ENCODE measurements at regions not wholly inside any gene's neighbourhood (a gene's known extent, or its start where the extent isn't known, plus 50 kb on each side); places are given as distances from the start of the nearest gene placed in this dataset.

GRCh38 chr18:39199231-39199855, 1633.7 kb upstream of the CELF4 start:
- Histone ChIP-seq H3K9me3 (ENCODE audit: low read length) (peaks cover 20% of the 10 kb centered on the region), H3K79me2 (ENCODE audit: low read length) (no peaks in the 10 kb centered on the region), H3K36me3 (ENCODE audit: insufficient read depth, low read length) (no peaks in the 10 kb centered on the region), H3K4me2 (ENCODE audit: low read depth, low read length, poor library complexity, severe bottlenecking) (no peak overlapping the region), H2AFZ (ENCODE audit: low read length) (no peak overlapping the region), H3K4me1 (ENCODE audit: low read length) (no peaks in the 10 kb centered on the region), H3K9me2 (replicated peaks; ENCODE audit: insufficient read depth, low read length) (no peaks in the 10 kb centered on the region), H4K20me1 (ENCODE audit: insufficient read depth, low read depth, low read length) (no peaks in the 10 kb centered on the region), H3K4me3 (ENCODE audit: low read length) (no peak overlapping the region), H3K27ac (ENCODE audit: low read length) (no peak overlapping the region), H3K27me3 (ENCODE audit: low read length) (no peaks in the 10 kb centered on the region), H3K9ac (ENCODE audit: low read length) (no peak overlapping the region)
- no peak for DNase-seq

- no peaks in the 10 kb centered on the region for H4K20me1 ChIP-seq (ENCODE audit: insufficient read depth, low read depth, low read length)
- H3K27ac ChIP-seq (ENCODE audit: low read length) = no peak overlapping the region
- no peaks in the 10 kb centered on the region for H3K9me2 ChIP-seq (replicated peaks; ENCODE audit: insufficient read depth, low read length)
- H3K4me2 ChIP-seq (ENCODE audit: low read depth, low read length, poor library complexity, severe bottlenecking) = no peak overlapping the region
- H3K4me3 ChIP-seq (ENCODE audit: low read length) = no peak overlapping the region
- H3K4me1 ChIP-seq (ENCODE audit: low read length) = no peaks in the 10 kb centered on the region
- peaks cover 18% of the 10 kb centered on the region for H3K9me3 ChIP-seq (ENCODE audit: low read length)
- no peak overlapping the region for H3K9ac ChIP-seq (ENCODE audit: low read length)
- H2AFZ ChIP-seq (ENCODE audit: low read length) = no peak overlapping the region
- H3K27me3 ChIP-seq (ENCODE audit: low read length) = no peaks in the 10 kb centered on the region
- no peaks in the 10 kb centered on the region for H3K79me2 ChIP-seq (ENCODE audit: low read length)
- DNase-seq = no peak
- H3K36me3 ChIP-seq (ENCODE audit: insufficient read depth, low read length) = no peaks in the 10 kb centered on the region
Observed at GRCh38 chr18:39198376-39198775, 1632.8 kb upstream of the CELF4 start.

DNA sequence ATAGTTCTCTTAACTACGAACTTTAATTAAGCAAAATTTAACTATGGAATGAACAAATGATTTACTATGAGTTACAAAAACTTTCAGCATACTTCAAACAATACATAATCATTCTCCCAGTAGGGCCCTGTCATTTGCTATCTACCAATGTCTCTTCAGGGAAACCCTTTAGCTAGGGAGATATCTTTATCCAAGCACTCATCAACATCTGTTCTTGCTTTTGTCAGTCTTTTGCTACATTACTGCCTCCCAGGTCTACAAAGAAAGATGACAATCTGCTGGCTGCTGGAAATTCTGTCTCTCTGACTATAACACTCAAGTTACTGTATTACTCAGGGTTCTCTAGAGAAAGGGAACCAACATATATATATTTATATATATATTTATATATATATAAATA, 1626.3 kb upstream of the CELF4 start:
- no peak for DNase-seq
- H3K9me3 ChIP-seq (ENCODE audit: low read length) = peaks cover 20% of the 10 kb centered on the region
- H3K79me2 ChIP-seq (ENCODE audit: low read length) = no peaks in the 10 kb centered on the region
- no peak overlapping the region for H3K4me2 ChIP-seq (ENCODE audit: low read depth, low read length, poor library complexity, severe bottlenecking)
- H4K20me1 ChIP-seq (ENCODE audit: insufficient read depth, low read depth, low read length) = no peaks in the 10 kb centered on the region
- no peak overlapping the region for H3K9ac ChIP-seq (ENCODE audit: low read length)
- H3K4me1 ChIP-seq (ENCODE audit: low read length) = no peaks in the 10 kb centered on the region
- no peak overlapping the region for H3K4me3 ChIP-seq (ENCODE audit: low read length)
- no peak overlapping the region for H3K27ac ChIP-seq (ENCODE audit: low read length)
- no peaks in the 10 kb centered on the region for H3K9me2 ChIP-seq (replicated peaks; ENCODE audit: insufficient read depth, low read length)
- no peak overlapping the region for H2AFZ ChIP-seq (ENCODE audit: low read length)
- no peaks in the 10 kb centered on the region for H3K27me3 ChIP-seq (ENCODE audit: low read length)
- no peaks in the 10 kb centered on the region for H3K36me3 ChIP-seq (ENCODE audit: insufficient read depth, low read length)

DNA sequence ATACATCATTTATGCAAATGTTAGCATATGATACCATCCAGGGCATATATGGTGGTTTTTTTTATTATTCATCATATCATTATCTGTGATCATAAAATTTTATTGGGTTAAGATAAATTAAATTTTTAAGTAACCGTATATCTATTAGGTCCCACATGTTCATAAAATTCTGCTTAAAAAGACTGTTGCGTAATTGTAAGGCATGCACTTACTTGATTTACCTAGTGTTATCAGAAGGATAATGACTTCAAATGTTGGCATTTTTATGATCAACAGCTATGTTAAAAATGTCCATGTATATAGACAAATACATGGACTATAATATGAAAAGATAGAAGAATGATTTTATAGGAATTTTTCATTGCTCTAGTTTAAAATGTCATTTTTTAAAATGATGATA, 1625.5 kb upstream of the CELF4 start:
- H3K27ac ChIP-seq (ENCODE audit: low read length) = no peak overlapping the region
- no peaks in the 10 kb centered on the region for H4K20me1 ChIP-seq (ENCODE audit: insufficient read depth, low read depth, low read length)
- H3K9ac ChIP-seq (ENCODE audit: low read length) = no peak overlapping the region
- no peaks in the 10 kb centered on the region for H3K4me1 ChIP-seq (ENCODE audit: low read length)
- no peak for DNase-seq
- no peaks in the 10 kb centered on the region for H3K36me3 ChIP-seq (ENCODE audit: insufficient read depth, low read length)
- peaks cover 23% of the 10 kb centered on the region for H3K9me3 ChIP-seq (ENCODE audit: low read length)
- no peak overlapping the region for H3K4me3 ChIP-seq (ENCODE audit: low read length)
- H3K27me3 ChIP-seq (ENCODE audit: low read length) = no peaks in the 10 kb centered on the region
- no peaks in the 10 kb centered on the region for H3K9me2 ChIP-seq (replicated peaks; ENCODE audit: insufficient read depth, low read length)
- no peaks in the 10 kb centered on the region for H3K79me2 ChIP-seq (ENCODE audit: low read length)
- H2AFZ ChIP-seq (ENCODE audit: low read length) = no peak overlapping the region
- no peak overlapping the region for H3K4me2 ChIP-seq (ENCODE audit: low read depth, low read length, poor library complexity, severe bottlenecking)

GRCh38 chr18:39190508-39190907, 1624.9 kb upstream of the CELF4 start:
- Histone ChIP-seq H3K4me2 (ENCODE audit: low read depth, low read length, poor library complexity, severe bottlenecking) (no peak overlapping the region), H3K9me3 (ENCODE audit: low read length) (peaks cover 29% of the 10 kb centered on the region), H3K36me3 (ENCODE audit: insufficient read depth, low read length) (no peaks in the 10 kb centered on the region), H3K4me1 (ENCODE audit: low read length) (no peaks in the 10 kb centered on the region), H2AFZ (ENCODE audit: low read length) (no peak overlapping the region), H3K4me3 (ENCODE audit: low read length) (no peak overlapping the region), H4K20me1 (ENCODE audit: insufficient read depth, low read depth, low read length) (no peaks in the 10 kb centered on the region), H3K9ac (ENCODE audit: low read length) (no peak overlapping the region), H3K9me2 (replicated peaks; ENCODE audit: insufficient read depth, low read length) (no peaks in the 10 kb centered on the region), H3K27ac (ENCODE audit: low read length) (no peak overlapping the region), H3K79me2 (ENCODE audit: low read length) (no peaks in the 10 kb centered on the region), H3K27me3 (ENCODE audit: low read length) (no peaks in the 10 kb centered on the region)
- DNase-seq = no peak

- H3K79me2 ChIP-seq (ENCODE audit: low read length) = no peaks in the 10 kb centered on the region
- H3K9me2 ChIP-seq (replicated peaks; ENCODE audit: insufficient read depth, low read length) = no peaks in the 10 kb centered on the region
- peaks cover 31% of the 10 kb centered on the region for H3K9me3 ChIP-seq (ENCODE audit: low read length)
- no peaks in the 10 kb centered on the region for H4K20me1 ChIP-seq (ENCODE audit: insufficient read depth, low read depth, low read length)
- H3K4me3 ChIP-seq (ENCODE audit: low read length) = no peak overlapping the region
- H3K27me3 ChIP-seq (ENCODE audit: low read length) = no peaks in the 10 kb centered on the region
- no peaks in the 10 kb centered on the region for H3K36me3 ChIP-seq (ENCODE audit: insufficient read depth, low read length)
- no peak for DNase-seq
- H2AFZ ChIP-seq (ENCODE audit: low read length) = no peak overlapping the region
- no peak overlapping the region for H3K27ac ChIP-seq (ENCODE audit: low read length)
- no peaks in the 10 kb centered on the region for H3K4me1 ChIP-seq (ENCODE audit: low read length)
- no peak overlapping the region for H3K4me2 ChIP-seq (ENCODE audit: low read depth, low read length, poor library complexity, severe bottlenecking)
- H3K9ac ChIP-seq (ENCODE audit: low read length) = no peak overlapping the region
Observed at GRCh38 chr18:39188278-39188677, 1622.7 kb upstream of the CELF4 start.

- no peak for DNase-seq
- Histone ChIP-seq H3K9me2 (replicated peaks; ENCODE audit: insufficient read depth, low read length) (no peaks in the 10 kb centered on the region), H3K4me2 (ENCODE audit: low read depth, low read length, poor library complexity, severe bottlenecking) (no peak overlapping the region), H3K4me1 (ENCODE audit: low read length) (no peaks in the 10 kb centered on the region), H3K27ac (ENCODE audit: low read length) (no peak overlapping the region), H4K20me1 (ENCODE audit: insufficient read depth, low read depth, low read length) (no peaks in the 10 kb centered on the region), H3K36me3 (ENCODE audit: insufficient read depth, low read length) (no peaks in the 10 kb centered on the region), H2AFZ (ENCODE audit: low read length) (no peak overlapping the region), H3K9ac (ENCODE audit: low read length) (no peak overlapping the region), H3K4me3 (ENCODE audit: low read length) (no peak overlapping the region), H3K27me3 (ENCODE audit: low read length) (no peaks in the 10 kb centered on the region), H3K79me2 (ENCODE audit: low read length) (no peaks in the 10 kb centered on the region), H3K9me3 (ENCODE audit: low read length) (peaks cover 34% of the 10 kb centered on the region)
Observed at GRCh38 chr18:39186008-39186407, 1620.4 kb upstream of the CELF4 start.

DNA sequence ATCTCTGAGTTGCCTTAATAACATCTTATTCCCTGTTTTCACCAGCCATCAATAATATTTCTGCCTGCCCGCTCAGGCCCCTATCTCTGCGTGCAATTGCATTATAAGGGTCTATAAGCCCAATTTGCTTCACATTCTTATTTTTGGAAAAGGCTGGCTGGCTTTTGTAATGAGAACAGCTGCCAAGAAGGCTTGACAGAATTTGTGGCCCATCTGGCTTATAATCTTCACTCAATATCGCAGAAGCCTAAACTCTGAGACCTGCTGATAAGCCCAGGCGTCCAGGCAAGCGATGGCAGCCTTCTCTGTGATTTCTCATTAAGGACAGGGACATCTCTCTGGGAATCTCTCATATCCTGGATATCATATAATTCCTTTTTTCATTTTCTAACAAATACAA, 1618.6 kb upstream of the CELF4 start:
- Histone ChIP-seq H4K20me1 (ENCODE audit: insufficient read depth, low read depth, low read length) (no peaks in the 10 kb centered on the region), H3K4me1 (ENCODE audit: low read length) (no peaks in the 10 kb centered on the region), H3K27me3 (ENCODE audit: low read length) (no peaks in the 10 kb centered on the region), H3K36me3 (ENCODE audit: insufficient read depth, low read length) (no peaks in the 10 kb centered on the region), H3K4me3 (ENCODE audit: low read length) (no peak overlapping the region), H3K79me2 (ENCODE audit: low read length) (no peaks in the 10 kb centered on the region), H2AFZ (ENCODE audit: low read length) (no peak overlapping the region), H3K9me2 (replicated peaks; ENCODE audit: insufficient read depth, low read length) (no peaks in the 10 kb centered on the region), H3K9ac (ENCODE audit: low read length) (no peak overlapping the region), H3K4me2 (ENCODE audit: low read depth, low read length, poor library complexity, severe bottlenecking) (no peak overlapping the region), H3K9me3 (ENCODE audit: low read length) (peaks cover 34% of the 10 kb centered on the region), H3K27ac (ENCODE audit: low read length) (no peak overlapping the region)
- DNase-seq = no peak

DNA sequence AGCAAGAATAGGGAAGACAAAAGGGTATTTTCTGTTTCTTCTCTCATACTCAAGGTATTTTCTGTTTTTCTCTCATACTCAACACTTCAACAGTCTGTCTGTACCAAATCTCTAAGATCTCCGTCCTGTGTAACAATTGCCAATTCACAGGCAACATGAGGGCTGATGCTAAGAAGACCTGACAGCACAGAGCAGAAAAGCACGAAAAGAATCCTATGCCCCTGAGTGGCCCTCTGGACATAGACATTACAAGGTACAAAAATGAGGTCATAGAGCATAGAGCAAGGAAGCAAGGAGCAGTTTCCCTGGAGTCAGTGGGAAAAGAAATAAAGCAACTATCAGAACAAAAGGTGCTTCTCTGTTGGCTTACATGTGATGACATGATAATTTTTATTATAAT, 1612.6 kb upstream of the CELF4 start:
- Histone ChIP-seq H3K9ac (ENCODE audit: low read length) (no peak overlapping the region), H3K27ac (ENCODE audit: low read length) (no peak overlapping the region)

More for the DNA sequence above, 1612.6 kb upstream of the CELF4 start:
- Histone ChIP-seq H3K36me3 (ENCODE audit: insufficient read depth, low read length) (no peaks in the 10 kb centered on the region), H3K4me2 (ENCODE audit: low read depth, low read length, poor library complexity, severe bottlenecking) (no peak overlapping the region), H3K27me3 (ENCODE audit: low read length) (no peaks in the 10 kb centered on the region), H3K4me3 (ENCODE audit: low read length) (no peak overlapping the region), H2AFZ (ENCODE audit: low read length) (no peak overlapping the region), H3K79me2 (ENCODE audit: low read length) (no peaks in the 10 kb centered on the region), H3K9me3 (ENCODE audit: low read length) (peaks cover 30% of the 10 kb centered on the region), H4K20me1 (ENCODE audit: insufficient read depth, low read depth, low read length) (no peaks in the 10 kb centered on the region), H3K9me2 (replicated peaks; ENCODE audit: insufficient read depth, low read length) (no peaks in the 10 kb centered on the region), H3K4me1 (ENCODE audit: low read length) (no peaks in the 10 kb centered on the region)
- DNase-seq = no peak

Data from Karpas-422 (cell line).